ENCODE measurements at regions not wholly inside any gene's neighbourhood (a gene's known extent, or its start where the extent isn't known, plus 50 kb on each side); places are given as distances from the start of the nearest gene placed in this dataset.

GRCh38 chr5:5957737-5958136, 420.6 kb downstream of the MED10 start:
- DNase-seq (ENCODE audit: low read depth, low spot score) = no peak
- TF ChIP-seq CTCF (IDR thresholded peaks at IDR 0.05; ENCODE audit: insufficient read depth, low read length, missing control alignments) = no peak
- no peak overlapping the region for H3K4me3 ChIP-seq (ENCODE audit: low read depth, low read length)
- ChIA-PET CTCF (no interaction called here), POLR2A (no interaction called here)

DNA sequence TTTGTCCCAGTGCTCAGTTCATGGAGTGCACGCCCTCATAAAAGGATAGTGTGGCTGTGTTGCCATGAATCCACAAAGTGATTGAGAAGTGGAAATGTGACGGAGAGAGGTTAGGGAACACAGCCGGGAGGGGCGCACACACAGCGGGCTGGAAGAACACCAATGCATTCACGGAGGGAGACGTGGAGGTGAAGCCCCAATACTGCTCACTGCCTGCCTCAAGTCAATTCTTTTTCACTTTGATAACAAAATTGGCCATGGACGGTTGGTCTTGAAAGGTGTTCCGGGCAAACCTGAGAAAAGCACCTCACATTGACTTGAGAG, 424.1 kb downstream of the MED10 start:
- no peak for DNase-seq (ENCODE audit: low read depth, low spot score)
- no peak overlapping the region for H3K4me3 ChIP-seq (ENCODE audit: low read depth, low read length)
- POLR2A ChIA-PET = no interaction called here
- TF ChIP-seq CTCF (IDR thresholded peaks at IDR 0.05; ENCODE audit: insufficient read depth, low read length, missing control alignments) = no peak
- CTCF ChIA-PET = no interaction called here

DNA sequence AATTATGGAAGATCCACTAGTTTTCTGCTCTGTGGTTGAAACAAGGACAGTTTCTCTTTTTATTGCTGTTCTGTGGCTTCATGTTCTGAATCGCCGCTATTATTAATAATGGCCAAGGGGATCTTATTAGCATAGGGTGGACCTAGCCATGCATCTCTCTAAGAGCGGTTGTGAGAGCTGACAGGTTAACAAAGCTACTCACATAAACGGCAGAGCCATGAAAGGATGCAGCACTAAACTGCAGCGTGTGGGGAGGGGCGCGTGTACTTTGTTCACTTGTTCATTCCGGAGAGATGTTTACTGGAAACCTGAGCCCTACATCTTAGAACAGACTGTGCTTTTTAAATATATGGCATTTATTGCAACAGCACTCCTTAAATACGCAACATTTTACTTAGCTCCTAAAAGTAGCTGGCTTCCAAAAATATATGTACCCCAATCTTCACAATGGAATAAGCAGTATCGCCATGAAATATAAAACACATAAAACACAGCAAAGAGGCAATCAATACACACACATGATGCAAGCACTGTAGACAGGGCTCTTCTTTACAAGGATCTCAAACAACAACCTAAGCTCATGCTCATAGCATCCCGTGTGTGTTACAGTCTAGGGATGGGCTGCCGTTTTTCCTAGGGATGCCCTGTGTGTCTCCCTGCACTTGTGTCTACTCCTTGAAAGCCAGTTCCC, 424.6 kb downstream of the MED10 start:
- H3K4me3 ChIP-seq (ENCODE audit: low read depth, low read length) = no peak overlapping the region
- ChIA-PET CTCF (no interaction called here), POLR2A (no interaction called here)
- TF ChIP-seq CTCF (IDR thresholded peaks at IDR 0.05; ENCODE audit: insufficient read depth, low read length, missing control alignments) = no peak
- DNase-seq (ENCODE audit: low read depth, low spot score) = no peak

- no peak overlapping the region for H3K4me3 ChIP-seq (ENCODE audit: low read depth, low read length)
- CTCF ChIA-PET = no interaction called here
- POLR2A ChIA-PET = no interaction called here
- TF ChIP-seq CTCF (IDR thresholded peaks at IDR 0.05; ENCODE audit: insufficient read depth, low read length, missing control alignments) = no peak
- DNase-seq (ENCODE audit: low read depth, low spot score) = no peak
These were observed 426.4 kb downstream of the MED10 start for GRCh38 chr5:5951953-5952352.

- CTCF ChIA-PET = no interaction called here
These were observed 427.7 kb downstream of the MED10 start for GRCh38 chr5:5950658-5951057.

DNA sequence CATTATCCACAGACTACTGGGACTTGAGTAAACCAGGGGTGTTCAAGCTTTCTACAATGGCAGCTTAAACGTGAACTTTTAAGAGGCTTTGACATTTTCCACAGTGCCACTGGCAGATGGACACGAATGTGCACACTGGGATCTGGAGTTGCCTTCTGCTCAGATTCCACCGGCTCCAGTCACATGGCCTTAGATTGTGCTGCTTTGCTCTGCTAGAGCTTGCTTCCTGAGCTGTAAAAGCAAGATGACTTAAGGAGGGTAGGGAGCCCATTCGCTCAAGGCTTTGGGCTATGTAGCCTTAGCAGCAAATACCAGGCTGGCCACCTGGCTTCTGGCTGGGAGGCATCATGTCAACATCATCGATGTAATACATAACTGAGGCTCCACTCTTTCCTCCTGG, 436.9 kb downstream of the MED10 start:
- ChIA-PET CTCF (no interaction called here), POLR2A (no interaction called here)
- no peak for TF ChIP-seq CTCF (IDR thresholded peaks at IDR 0.05; ENCODE audit: insufficient read depth, low read length, missing control alignments)
- H3K4me3 ChIP-seq (ENCODE audit: low read depth, low read length) = no peak overlapping the region
- DNase-seq (ENCODE audit: low read depth, low spot score) = no peak

More at GRCh38 chr5:5950658-5951057, 427.7 kb downstream of the MED10 start:
- POLR2A ChIA-PET = no interaction called here
- H3K4me3 ChIP-seq (ENCODE audit: low read depth, low read length) = no peak overlapping the region
- no peak for DNase-seq (ENCODE audit: low read depth, low spot score)
- no peak for TF ChIP-seq CTCF (IDR thresholded peaks at IDR 0.05; ENCODE audit: insufficient read depth, low read length, missing control alignments)

All from AG04449 (cell line).